GM19324 (cell line): ENCODE measurements at regions not wholly inside any gene's neighbourhood (a gene's known extent, or its start where the extent isn't known, plus 50 kb on each side); places are given as distances from the start of the nearest gene placed in this dataset.

ENCODE experiments used
- ATAC-seq: cut with Tn5 transposase; IDR thresholded peaks from one replicate; pipeline ENCODE4 v1.9.1; 2021; ENCODE audit warnings: mild to moderate bottlenecking, moderate library complexity; ENCODE audit not compliant: unreplicated experiment, low FRiP score

GRCh38 chr12:98235301-98235700, 280.1 kb upstream of the TMPO start:
- no peak for ATAC-seq

GRCh38 chr12:98238515-98239130, 276.8 kb upstream of the TMPO start:
- no peak for ATAC-seq

GRCh38 chr12:98243190-98243589, 272.2 kb upstream of the TMPO start:
- ATAC-seq: no peak

GRCh38 chr12:98244136-98244535, 271.3 kb upstream of the TMPO start:
- ATAC-seq: no peak

- ATAC-seq: no peak
These were observed 262.0 kb upstream of the TMPO start for GRCh38 chr12:98253207-98254037.

GRCh38 chr12:98256830-98257229, 258.6 kb upstream of the TMPO start:
- no peak for ATAC-seq

GRCh38 chr12:98259693-98260092, 255.7 kb upstream of the TMPO start:
- ATAC-seq: no peak

GRCh38 chr12:98260276-98260675, 255.1 kb upstream of the TMPO start:
- ATAC-seq: no peak

GRCh38 chr12:98262902-98263301, 252.5 kb upstream of the TMPO start:
- ATAC-seq: no peak

GRCh38 chr12:98274430-98275130, 240.8 kb upstream of the TMPO start:
- ATAC-seq: peak; percentile 83

GRCh38 chr12:98275131-98275475, 240.3 kb upstream of the TMPO start:
- ATAC-seq: peak; percentile 39

- no peak for ATAC-seq
These were observed 235.2 kb upstream of the TMPO start for GRCh38 chr12:98280152-98280551.

- no peak for ATAC-seq
These were observed 234.8 kb upstream of the TMPO start for GRCh38 chr12:98280621-98281020.

GRCh38 chr12:98291828-98292227, 223.6 kb upstream of the TMPO start:
- ATAC-seq: no peak

- ATAC-seq: no peak
These were observed 221.2 kb upstream of the TMPO start for GRCh38 chr12:98294051-98294805.

GRCh38 chr12:98295681-98296080, 219.7 kb upstream of the TMPO start:
- no peak for ATAC-seq

GRCh38 chr12:98296462-98297079, 218.8 kb upstream of the TMPO start:
- ATAC-seq: no peak

- no peak for ATAC-seq
These were observed 217.9 kb upstream of the TMPO start for GRCh38 chr12:98297538-98297937.

- no peak for ATAC-seq
These were observed 207.2 kb upstream of the TMPO start for GRCh38 chr12:98308141-98308540.
